NT2/D1 (cell line): ENCODE measurements at regions not wholly inside any gene's neighbourhood (a gene's known extent, or its start where the extent isn't known, plus 50 kb on each side); places are given as distances from the start of the nearest gene placed in this dataset.
"Not testable (repeated sequence)": the region's sequence is repeated elsewhere in the genome, so short reads cannot be mapped to it uniquely, and the experiment has no call there.

ENCODE experiments used
- DNase-seq: peaks from one replicate; pipeline ENCODE4 v3.0.0-alpha.2; 2011; ENCODE audit warnings: low read depth, low spot score
- H3K27me3 ChIP-seq: 2 replicates; pipeline ENCODE4 v1.6.0; 2011; ENCODE audit warnings: mild to moderate bottlenecking; ENCODE audit not compliant: insufficient read length, insufficient read depth
- H3K36me3 ChIP-seq: 2 replicates; pipeline ENCODE4 v1.6.1; 2011; ENCODE audit warnings: mild to moderate bottlenecking, low read length, mixed read lengths; ENCODE audit not compliant: insufficient read depth, insufficient read length
- H3K4me1 ChIP-seq: 2 replicates; pipeline ENCODE4 v1.5.1; 2011; ENCODE audit not compliant: insufficient read depth, insufficient read length
- H3K4me3 ChIP-seq: 2 replicates; pipeline ENCODE4 v1.5.1; 2011; ENCODE audit warnings: low read depth; ENCODE audit not compliant: insufficient read length
- H3K9ac ChIP-seq: 2 replicates; pipeline ENCODE4 v1.6.0; 2011; ENCODE audit warnings: low read depth; ENCODE audit not compliant: insufficient read length
- H3K9me3 ChIP-seq: 2 replicates; pipeline ENCODE4 v1.5.1; 2011; ENCODE audit warnings: mild to moderate bottlenecking, low read length; ENCODE audit not compliant: insufficient read depth
- SUZ12 ChIP-seq: IDR thresholded peaks from 2 replicates; pipeline ENCODE4 v1.6.1; 2011; ENCODE audit not compliant: insufficient read length, insufficient read depth; ENCODE audit errors: extremely low read depth
- YY1 ChIP-seq: IDR thresholded peaks from 2 replicates; pipeline ENCODE4 v1.6.1; 2011; ENCODE audit not compliant: insufficient read length, insufficient read depth
- ZNF274 ChIP-seq: IDR thresholded peaks from 2 replicates; pipeline ENCODE4 v1.6.1; 2011; ENCODE audit warnings: mild to moderate bottlenecking, low read depth, low read length

DNA sequence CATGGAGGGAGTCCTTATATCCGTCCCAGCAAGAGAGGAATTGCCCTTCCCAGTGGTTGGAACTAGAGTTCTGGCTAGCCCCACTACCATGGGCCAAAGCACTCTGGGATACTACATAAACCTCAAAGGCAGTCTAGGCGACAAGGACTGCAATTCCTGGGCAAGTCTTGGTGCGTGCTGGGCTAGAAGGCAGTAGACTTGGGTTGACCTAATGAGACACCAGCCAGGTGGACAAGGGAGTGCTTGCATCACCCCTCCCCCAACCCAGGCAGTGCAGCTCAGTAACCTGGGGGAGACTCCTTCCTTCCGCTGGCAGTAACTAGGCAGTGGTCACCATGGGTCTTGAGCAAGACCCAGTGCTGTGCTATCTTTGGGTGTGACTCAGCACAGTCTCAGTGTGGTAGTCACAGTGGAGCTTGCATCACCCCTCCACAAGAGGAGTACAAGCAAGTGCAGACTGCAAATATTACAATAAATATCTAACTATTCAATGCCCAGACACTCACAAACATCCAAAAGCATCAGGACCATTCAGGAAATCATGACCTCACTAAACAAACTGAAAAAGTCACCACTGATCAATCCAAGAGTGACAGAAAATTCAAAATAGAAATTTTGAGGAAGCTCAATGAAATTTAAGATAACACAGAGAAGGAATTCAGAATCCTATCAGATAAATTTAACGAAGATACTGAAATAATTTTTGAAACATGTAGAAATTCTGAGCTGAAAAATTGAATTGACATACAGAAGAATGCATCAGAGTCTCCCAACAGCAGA is 84.7 kb upstream of the LYPLAL1 start:
- H3K4me1 ChIP-seq, result no peaks in the 10 kb centered on the region
- no peak for DNase-seq
- H3K27me3 ChIP-seq, result no peaks in the 10 kb centered on the region
- no peaks in the 10 kb centered on the region for H3K9me3 ChIP-seq
- H3K4me3 ChIP-seq, result no peak overlapping the region
- TF ChIP-seq SUZ12 (no peak), YY1 (no peak), ZNF274 (no peak)
- no peaks in the 10 kb centered on the region for H3K36me3 ChIP-seq
- no peak overlapping the region for H3K9ac ChIP-seq

DNA sequence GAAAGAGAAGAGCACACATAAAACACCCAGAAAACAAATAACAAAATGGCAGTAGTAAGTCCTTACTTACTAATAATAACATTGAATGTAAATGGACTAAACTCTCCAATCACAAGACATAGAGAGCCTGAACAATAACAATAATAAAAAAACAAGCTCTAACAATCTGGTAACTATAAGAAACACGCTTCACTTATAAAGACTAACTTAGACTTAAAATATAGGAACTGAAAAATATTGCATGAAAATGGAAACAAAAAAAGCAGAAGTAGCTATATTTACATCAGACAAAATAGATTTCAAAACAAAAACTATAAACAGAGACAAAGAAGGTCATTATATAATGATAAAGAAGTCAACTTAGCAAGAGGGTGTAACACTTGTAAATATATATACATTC is 83.1 kb upstream of the LYPLAL1 start:
- Histone ChIP-seq H3K9me3 (no peaks in the 10 kb centered on the region), H3K4me1 (no peaks in the 10 kb centered on the region), H3K36me3 (no peaks in the 10 kb centered on the region), H3K9ac (no peak overlapping the region), H3K4me3 (no peak overlapping the region), H3K27me3 (no peaks in the 10 kb centered on the region)
- no peak for DNase-seq
- TF ChIP-seq YY1 (no peak), ZNF274 (no peak), SUZ12 (no peak)

DNA sequence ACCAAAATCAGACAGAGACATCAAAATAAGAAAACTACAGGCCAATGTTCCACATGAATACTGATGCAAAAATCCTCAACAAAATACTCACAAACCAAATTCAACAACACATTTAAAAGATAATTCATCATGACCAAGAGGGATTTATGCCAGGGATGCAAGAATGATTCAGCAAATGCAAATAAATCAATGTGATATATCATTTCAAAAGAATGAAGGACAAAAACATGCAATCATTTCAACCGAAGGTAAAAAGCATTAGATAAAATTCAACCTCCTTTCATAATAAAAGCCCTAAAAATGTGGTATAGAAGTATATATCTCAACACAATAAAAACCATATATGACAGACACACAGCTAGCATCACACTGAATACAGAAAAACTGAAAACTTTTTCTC is 81.5 kb upstream of the LYPLAL1 start:
- Histone ChIP-seq H3K9ac (no peak overlapping the region), H3K4me1 (no peaks in the 10 kb centered on the region), H3K4me3 (no peak overlapping the region), H3K27me3 (no peaks in the 10 kb centered on the region), H3K36me3 (no peaks in the 10 kb centered on the region), H3K9me3 (no peaks in the 10 kb centered on the region)
- no peak for DNase-seq
- TF ChIP-seq SUZ12, result no peak

DNA sequence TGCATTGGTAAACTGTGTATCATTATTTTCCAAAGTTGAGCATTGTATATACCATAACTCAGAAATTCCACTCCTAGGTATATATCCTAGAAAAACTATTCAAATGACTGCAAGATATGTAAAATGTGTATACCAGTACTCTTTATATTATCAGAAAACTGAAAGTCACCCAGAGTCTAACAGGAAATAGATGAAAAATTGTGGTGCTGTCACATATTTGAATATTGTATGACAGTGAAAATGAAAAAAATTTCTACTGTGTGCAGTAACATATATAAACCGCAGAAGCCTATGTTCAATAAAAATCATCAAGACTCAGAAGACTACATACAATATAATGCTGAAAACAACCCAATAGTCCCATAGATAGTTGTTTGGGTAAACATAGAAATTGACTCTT is 74.4 kb upstream of the LYPLAL1 start:
- Histone ChIP-seq H3K4me3 (no peak overlapping the region), H3K27me3 (no peaks in the 10 kb centered on the region), H3K9ac (no peak overlapping the region), H3K4me1 (no peaks in the 10 kb centered on the region), H3K36me3 (no peaks in the 10 kb centered on the region), H3K9me3 (no peaks in the 10 kb centered on the region)
- TF ChIP-seq ZNF274, result no peak
- no peak for TF ChIP-seq SUZ12
- no peak for TF ChIP-seq YY1
- DNase-seq, result no peak

DNA sequence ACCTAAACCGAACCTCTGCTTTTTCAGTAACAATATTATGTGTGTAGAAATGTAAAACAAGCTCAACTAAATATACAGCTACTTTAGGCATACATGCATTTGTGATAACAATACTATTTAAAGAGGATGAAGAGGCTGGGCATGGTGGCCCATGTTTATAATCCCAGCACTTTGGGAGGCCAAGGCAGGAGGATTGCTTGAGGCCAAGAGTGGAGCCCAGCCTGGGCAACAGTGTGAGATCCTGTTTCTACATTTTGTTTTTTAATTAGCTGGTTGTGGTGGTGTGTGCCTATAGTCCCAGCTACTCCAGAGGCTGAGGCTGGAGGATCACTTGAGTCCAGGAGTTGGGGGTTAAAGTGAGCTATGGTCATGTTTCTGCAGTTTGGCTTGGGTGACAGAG is 73.6 kb upstream of the LYPLAL1 start:
- Histone ChIP-seq H3K4me1 (no peaks in the 10 kb centered on the region), H3K27me3 (no peaks in the 10 kb centered on the region), H3K9ac (no peak overlapping the region), H3K9me3 (no peaks in the 10 kb centered on the region), H3K36me3 (no peaks in the 10 kb centered on the region), H3K4me3 (no peak overlapping the region)
- no peak for DNase-seq
- TF ChIP-seq SUZ12, result no peak
- TF ChIP-seq ZNF274, result no peak
- TF ChIP-seq YY1, result no peak

DNA sequence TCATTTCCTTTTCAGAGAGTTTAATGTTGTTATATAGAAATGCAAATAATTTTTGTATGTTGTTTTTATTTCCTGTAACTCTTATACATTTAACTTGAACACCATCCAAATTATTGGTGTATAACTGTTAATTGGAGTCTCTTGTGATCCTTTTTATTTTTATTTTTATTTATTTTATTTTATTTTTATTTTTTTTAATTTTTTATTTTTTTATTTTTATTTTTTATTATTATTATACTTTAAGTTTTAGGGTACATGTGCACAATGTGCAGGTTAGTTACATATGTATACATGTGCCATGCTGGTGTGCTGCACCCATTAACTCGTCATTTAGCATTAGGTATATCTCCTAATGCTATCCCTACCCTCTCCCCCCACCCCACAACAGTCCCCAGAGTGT is 71.2 kb upstream of the LYPLAL1 start:
- not testable (repeated sequence) for H3K4me3 ChIP-seq, H3K9ac ChIP-seq, H3K36me3 ChIP-seq, H3K9me3 ChIP-seq, DNase-seq, H3K27me3 ChIP-seq, H3K4me1 ChIP-seq

DNA sequence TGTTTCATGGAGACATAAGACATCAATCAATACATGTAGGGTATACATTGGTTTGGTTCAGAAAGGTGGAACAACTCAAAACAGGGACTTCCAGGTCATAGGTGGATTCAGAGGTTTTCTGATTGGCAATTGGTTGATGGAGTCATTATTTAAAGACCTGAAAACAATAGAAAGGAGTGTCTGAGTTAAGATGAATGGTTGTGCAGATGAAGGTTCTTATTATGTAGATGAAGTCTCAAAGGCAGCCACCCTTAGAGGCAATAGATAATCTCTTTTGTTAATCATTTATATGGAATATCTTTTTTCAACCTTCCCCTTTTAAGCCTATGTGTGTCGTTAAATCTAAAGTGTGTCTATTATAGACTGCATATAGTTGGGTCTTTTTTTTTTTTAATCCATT is 67.8 kb upstream of the LYPLAL1 start:
- H3K9me3 ChIP-seq, result peaks cover 4% of the 10 kb centered on the region
- H3K4me3 ChIP-seq, result no peak overlapping the region
- H3K36me3 ChIP-seq, result no peaks in the 10 kb centered on the region
- no peak for DNase-seq
- no peaks in the 10 kb centered on the region for H3K27me3 ChIP-seq
- no peak overlapping the region for H3K9ac ChIP-seq
- TF ChIP-seq SUZ12 (no peak), ZNF274 (no peak), YY1 (no peak)
- no peaks in the 10 kb centered on the region for H3K4me1 ChIP-seq

DNA sequence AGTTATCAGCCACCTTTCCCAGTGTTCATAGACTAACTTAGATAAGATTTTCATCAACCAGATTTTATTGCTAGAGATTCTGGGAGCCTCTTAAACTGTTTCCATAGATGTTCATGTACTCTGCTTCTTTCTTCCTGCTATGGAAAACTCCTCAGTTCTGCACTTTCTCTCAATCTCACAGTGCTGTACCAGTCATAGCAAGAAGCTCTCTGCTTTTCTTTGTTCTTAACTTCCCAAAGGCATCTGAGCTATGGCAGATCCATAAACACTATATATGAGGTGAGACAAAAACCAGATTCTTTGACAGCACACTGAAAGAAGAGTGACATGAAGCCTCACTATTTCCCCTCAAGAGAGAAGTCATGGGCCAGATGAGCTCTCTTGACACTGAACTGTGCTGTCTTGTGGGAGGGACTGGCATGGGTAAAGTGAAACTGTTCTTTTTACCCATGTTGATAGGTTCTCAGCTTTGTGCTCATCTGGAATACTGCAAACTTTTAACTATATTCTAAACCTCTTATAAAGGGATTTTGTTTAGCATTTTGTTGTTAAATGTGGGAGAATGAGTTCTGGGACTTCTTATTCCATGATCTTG is 64.2 kb upstream of the LYPLAL1 start:
- no peaks in the 10 kb centered on the region for H3K36me3 ChIP-seq
- no peak overlapping the region for H3K4me3 ChIP-seq
- TF ChIP-seq ZNF274 (no peak), SUZ12 (no peak), YY1 (no peak)
- no peaks in the 10 kb centered on the region for H3K4me1 ChIP-seq
- H3K9ac ChIP-seq, result no peak overlapping the region
- no peak for DNase-seq
- H3K9me3 ChIP-seq, result peaks cover 4% of the 10 kb centered on the region
- no peaks in the 10 kb centered on the region for H3K27me3 ChIP-seq
